H1 (cell line): ENCODE measurements at regions not wholly inside any gene's neighbourhood (a gene's known extent, or its start where the extent isn't known, plus 50 kb on each side); places are given as distances from the start of the nearest gene placed in this dataset.

ENCODE experiments used
- CTCF ChIA-PET: fragments of 300-600 bp; sonication (Branson Sonifier 250); formaldehyde crosslinking; loops from one replicate; lab custom pipeline; 2021; ENCODE audit not compliant: partially characterized antibody; lab: Charles Lee
- POLR2A ChIA-PET: fragments of 300-600 bp; sonication (Branson Sonifier 250); formaldehyde crosslinking; loops from one replicate; lab custom pipeline; 2021; ENCODE audit warnings: inconsistent platforms; ENCODE audit not compliant: partially characterized antibody; lab: Charles Lee
- DNase-seq, 2 experiments: peaks; one replicate each; pipeline versions ENCODE4 v3.0.0 to v3.0.0-alpha.2; 2010 to 2022; ENCODE audit warnings: low spot score in 2 of 2, low read depth in 1 of 2, mixed read lengths in 1 of 2
- FAIRE-seq: peaks from 2 replicates; lab custom pipeline; 2011; peaks lifted over from hg19 to GRCh38; lab: Jason Lieb, UNC
- H2AFZ ChIP-seq: 2 replicates; pipeline ENCODE4 v1.8.1; 2012; ENCODE audit warnings: low read length, inconsistent platforms
- H2AK5ac ChIP-seq: 2 replicates; pipeline ENCODE4 v1.6.1; 2013; ENCODE audit warnings: low read depth, low read length
- H2BK120ac ChIP-seq: replicated peaks from 2 replicates; pipeline ENCODE3; 2013; ENCODE audit warnings: low read depth, low read length, inconsistent platforms
- H2BK12ac ChIP-seq: 2 replicates; pipeline ENCODE4 v1.6.1; 2013; ENCODE audit warnings: low read depth, low read length
- H2BK15ac ChIP-seq: 2 replicates; pipeline ENCODE4 v1.6.1; 2013; ENCODE audit warnings: low read length
- H2BK20ac ChIP-seq: 2 replicates; pipeline ENCODE4 v1.6.1; 2013; ENCODE audit warnings: low read length
- H2BK5ac ChIP-seq: 2 replicates; pipeline ENCODE4 v1.6.1; 2013; ENCODE audit warnings: low read depth, low read length
- H3K14ac ChIP-seq: 2 replicates; pipeline ENCODE4 v1.6.1; 2013; ENCODE audit warnings: inconsistent platforms; ENCODE audit not compliant: insufficient read length
- H3K18ac ChIP-seq: 2 replicates; pipeline ENCODE4 v1.6.1; 2013; ENCODE audit warnings: low read length; ENCODE audit errors: extremely low read depth
- H3K23ac ChIP-seq: 2 replicates; pipeline ENCODE4 v1.6.1; 2013; ENCODE audit warnings: inconsistent platforms; ENCODE audit not compliant: insufficient read length
- H3K23me2 ChIP-seq: 2 replicates; pipeline ENCODE4 v1.6.1; 2013; ENCODE audit warnings: low read depth, low read length
- H3K27ac ChIP-seq: 2 replicates; pipeline ENCODE4 v1.6.1; 2011; ENCODE audit warnings: low read depth, low read length, inconsistent platforms
- H3K27me3 ChIP-seq, 4 experiments: replicated peaks in 1 of 4; 1 replicate in 1 of 4; 2 replicates in 3 of 4; pipeline versions ENCODE4 v1.6.1 to v1.8.1; 2011 to 2013; ENCODE audit warnings: low read length in 3 of 4, mild to moderate bottlenecking in 3 of 4, inconsistent platforms in 2 of 4, mixed read lengths in 2 of 4, moderate library complexity in 1 of 4; ENCODE audit not compliant: control insufficient read depth in 3 of 4, insufficient read depth in 3 of 4; ENCODE audit errors: extremely low read depth in 1 of 4
- H3K36me3 ChIP-seq, 4 experiments: 2 replicates each; pipeline versions ENCODE4 v1.6.1 to v1.8.1; 2011 to 2013; ENCODE audit warnings: mild to moderate bottlenecking in 4 of 4, low read length in 3 of 4, moderate library complexity in 2 of 4, control low read depth in 1 of 4, inconsistent platforms in 1 of 4; ENCODE audit not compliant: insufficient read depth in 4 of 4, control insufficient read depth in 2 of 4
- H3K4ac ChIP-seq: replicated peaks from 2 replicates; pipeline ENCODE3; 2013; ENCODE audit warnings: low read length, low read depth, mixed read lengths, inconsistent platforms; ENCODE audit not compliant: insufficient read length
- H3K4me1 ChIP-seq, 4 experiments: replicated peaks in 1 of 4; 1 replicate in 1 of 4; 2 replicates in 3 of 4; pipeline versions ENCODE4 v1.6.1 to v1.8.1; 2011 to 2013; ENCODE audit warnings: low read length in 3 of 4, inconsistent platforms in 2 of 4, mixed read lengths in 1 of 4; ENCODE audit not compliant: insufficient read depth in 4 of 4, control insufficient read depth in 3 of 4
- H3K4me2 ChIP-seq, 2 experiments: 2 replicates each; pipeline versions ENCODE4 v1.6.1 to v1.8.1; 2011 to 2013; ENCODE audit warnings: low read depth in 2 of 2, low read length in 2 of 2, control low read depth in 1 of 2, inconsistent platforms in 1 of 2, mild to moderate bottlenecking in 1 of 2; ENCODE audit not compliant: insufficient read depth in 1 of 2
- H3K4me3 ChIP-seq, 4 experiments: fragments of 200-600, 300-600 bp in 1 of 4; sonication (generic), shearing (Covaris generic), sonication (Bioruptor Twin) in 1 of 4; 2 replicates each; pipeline versions ENCODE4 v1.5.1 to v1.8.1; 2011 to 2016; ENCODE audit warnings: low read length in 4 of 4, low read depth in 3 of 4, control low read depth in 2 of 4, inconsistent platforms in 2 of 4, mild to moderate bottlenecking in 2 of 4, mixed read lengths in 1 of 4, moderate library complexity in 1 of 4; ENCODE audit not compliant: insufficient read depth in 2 of 4; ENCODE audit errors: extremely low read depth in 1 of 4
- H3K56ac ChIP-seq: replicated peaks from 2 replicates; pipeline ENCODE3; 2013; ENCODE audit warnings: low read depth, mild to moderate bottlenecking, mixed read lengths, low read length, inconsistent platforms; ENCODE audit not compliant: insufficient read length
- H3K79me1 ChIP-seq: 2 replicates; pipeline ENCODE4 v1.6.1; 2013; ENCODE audit warnings: low read depth, low read length, control low read depth
- H3K79me2 ChIP-seq, 2 experiments: 2 replicates each; pipeline versions ENCODE4 v1.6.1 to v1.8.1; 2012 to 2013; ENCODE audit warnings: low read length in 2 of 2, mild to moderate bottlenecking in 2 of 2, inconsistent platforms in 1 of 2; ENCODE audit not compliant: insufficient read depth in 2 of 2, control insufficient read depth in 1 of 2
- H3K9ac ChIP-seq, 4 experiments: replicated peaks in 1 of 4; 1 replicate in 1 of 4; 2 replicates in 3 of 4; pipeline versions ENCODE4 v1.6.1 to v1.8.1; 2011 to 2013; ENCODE audit warnings: low read depth in 3 of 4, low read length in 3 of 4, control low read depth in 2 of 4, mild to moderate bottlenecking in 2 of 4, moderate library complexity in 2 of 4, inconsistent platforms in 1 of 4; ENCODE audit errors: extremely low read depth in 1 of 4
- H3K9me3 ChIP-seq, 2 experiments: 2 replicates each; pipeline versions ENCODE4 v1.6.1 to v1.8.1; 2012 to 2013; ENCODE audit warnings: mild to moderate bottlenecking in 2 of 2, moderate library complexity in 2 of 2, control low read depth in 1 of 2, inconsistent platforms in 1 of 2, low read depth in 1 of 2, low read length in 1 of 2, mixed read lengths in 1 of 2; ENCODE audit not compliant: insufficient read depth in 2 of 2
- H4K20me1 ChIP-seq, 2 experiments: replicated peaks in 1 of 2; 2 replicates each; pipeline versions ENCODE3 to v1.8.1; 2011 to 2013; ENCODE audit warnings: inconsistent platforms in 2 of 2, low read length in 2 of 2, mild to moderate bottlenecking in 1 of 2; ENCODE audit not compliant: insufficient read depth in 2 of 2, control insufficient read depth in 1 of 2
- H4K5ac ChIP-seq: 2 replicates; pipeline ENCODE4 v1.6.1; 2013; ENCODE audit warnings: low read length, low read depth, mixed read lengths, inconsistent platforms; ENCODE audit not compliant: insufficient read length
- H4K8ac ChIP-seq: 2 replicates; pipeline ENCODE4 v1.8.0; 2013; ENCODE audit warnings: mild to moderate bottlenecking, moderate library complexity, low read length, inconsistent platforms; ENCODE audit not compliant: insufficient read depth; ENCODE audit errors: extremely low read depth
- H4K91ac ChIP-seq: replicated peaks from 2 replicates; pipeline ENCODE3; 2013; ENCODE audit warnings: low read length, mixed read lengths, inconsistent platforms; ENCODE audit not compliant: insufficient read length
- BACH1 ChIP-seq: IDR thresholded peaks from 2 replicates; pipeline ENCODE4 v1.6.1; 2012; ENCODE audit warnings: low read length, improper control_type of control experiment
- BRCA1 ChIP-seq: IDR thresholded peaks from 2 replicates; pipeline ENCODE4 v1.6.1; 2012; ENCODE audit warnings: low read depth, low read length, improper control_type of control experiment
- CEBPB ChIP-seq: IDR thresholded peaks from 2 replicates; pipeline ENCODE4 v1.6.1; 2012; ENCODE audit warnings: low read depth, low read length
- POLR2A ChIP-seq, 2 experiments: IDR thresholded peaks; 1 replicate in 1 of 2; 2 replicates in 1 of 2; pipeline ENCODE4 v1.6.1; 2011; ENCODE audit warnings: low read depth in 2 of 2, low read length in 2 of 2, mild to moderate bottlenecking in 2 of 2; ENCODE audit errors: control extremely low read depth in 1 of 2
- RAD21 ChIP-seq, 2 experiments: IDR thresholded peaks in 1 of 2; conservative IDR thresholded peaks in 1 of 2; 2 replicates each; pipeline ENCODE4 v1.6.1; 2011; ENCODE audit warnings: low read depth in 2 of 2, low read length in 2 of 2, improper control_type of control experiment in 1 of 2, inconsistent platforms in 1 of 2, mild to moderate bottlenecking in 1 of 2, moderate library complexity in 1 of 2
- RXRA ChIP-seq: IDR thresholded peaks from 2 replicates; pipeline ENCODE4 v1.6.1; 2011; ENCODE audit warnings: low read depth, mild to moderate bottlenecking, low read length, moderate library complexity; ENCODE audit not compliant: insufficient read depth
- TAF1 ChIP-seq: IDR thresholded peaks from 2 replicates; pipeline ENCODE4 v1.6.1; 2011; ENCODE audit warnings: mild to moderate bottlenecking, low read depth, low read length
- WGBS, 2 experiments: shearing (Covaris generic) in 1 of 2; methylation state at CpG; one replicate each; pipeline versions ENCODE4 v1.1.6 to v1.1.7; 2013 to 2015; ENCODE audit warnings: low lambda C conversion rate in 2 of 2, mixed read lengths in 2 of 2, inconsistent platforms in 1 of 2, low coverage in 1 of 2, missing lambda C conversion rate in 1 of 2; ENCODE audit not compliant: insufficient replicate concordance in 2 of 2, insufficient coverage in 1 of 2, insufficient read length in 1 of 2; ENCODE audit errors: extremely low coverage in 1 of 2, missing lambda C conversion rate in 1 of 2; 5-methylcytosine and 5-hydroxymethylcytosine counted together
- TF ChIP-seq, protein P1 (sequence below): IDR thresholded peaks from 2 replicates; pipeline ENCODE4 v1.6.1; 2011; ENCODE audit warnings: low read depth, mild to moderate bottlenecking, low read length; ENCODE audit not compliant: insufficient read depth
- TF ChIP-seq, protein P2 (sequence below), 3 experiments: IDR thresholded peaks; 1 replicate in 2 of 3; 2 replicates in 1 of 3; pipeline versions ENCODE4 v1.5.1 to v1.6.1; 2011; ENCODE audit warnings: low read length in 3 of 3, mild to moderate bottlenecking in 3 of 3, inconsistent platforms in 2 of 3, low read depth in 1 of 3, moderate library complexity in 1 of 3; ENCODE audit not compliant: insufficient read depth in 1 of 3; ENCODE audit errors: control extremely low read depth in 1 of 3

DNA sequence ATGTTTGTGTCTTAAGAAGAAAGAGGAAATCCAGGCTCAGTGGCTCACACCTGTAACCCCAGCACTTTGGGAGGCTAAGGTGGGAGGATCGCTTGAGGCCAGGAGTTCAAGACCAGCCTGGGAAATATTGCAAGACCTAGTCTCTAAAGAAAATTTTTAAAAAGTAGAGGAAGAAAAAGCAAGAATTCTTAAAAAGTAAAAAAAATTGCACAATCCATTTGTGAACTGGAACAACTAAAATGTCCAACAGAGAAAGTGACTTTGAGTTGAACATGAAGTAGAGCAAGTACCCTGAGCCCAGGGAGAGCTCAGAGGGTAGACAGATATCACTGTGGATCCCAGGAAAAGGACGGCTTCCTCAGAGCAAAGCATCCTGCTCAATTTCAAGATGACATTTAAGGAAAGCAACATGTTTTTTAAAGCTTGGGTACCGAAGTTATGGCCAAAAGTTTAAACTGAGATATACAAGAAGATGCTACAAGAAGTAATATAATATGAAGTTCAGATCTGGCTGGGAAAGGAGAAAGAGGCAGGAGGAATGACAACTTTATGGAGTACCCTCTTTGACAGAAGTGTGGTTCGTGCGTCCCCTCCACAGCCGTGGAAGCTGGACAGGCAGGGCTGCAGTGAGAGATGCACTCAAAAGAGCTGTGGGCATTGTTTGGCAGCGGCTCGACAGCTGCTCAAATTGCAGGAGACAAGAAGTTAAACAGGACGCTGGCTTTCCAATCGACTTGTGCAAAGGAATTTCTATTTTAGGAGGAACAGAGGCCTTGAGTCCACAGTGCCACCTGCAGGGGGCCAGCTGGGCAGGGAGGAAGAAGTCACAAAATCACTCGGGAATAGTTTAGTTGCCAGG is 201.3 kb downstream of the JCAD start:
- no peak overlapping the region for H3K4ac ChIP-seq
- peaks cover 0 to 2% (median 0%) of the 10 kb centered on the region in 4 experiments; a peak in 1 of 7 replicates for H3K4me1 ChIP-seq
- no peak overlapping the region for H2BK15ac ChIP-seq
- H2BK120ac ChIP-seq: no peak overlapping the region
- ChIA-PET CTCF (interaction anchor here (0.6 to 1.9 kb wide), 11 partner anchors 9 to 277 kb away, joined by 3 to 7 read pairs (median 3); no protein-coding TSS in a partner anchor), POLR2A (interaction anchor here (0.5 kb wide), 1 partner anchor 38 kb away, joined by 3 read pairs; no protein-coding TSS in a partner anchor)
- no peaks in the 10 kb centered on the region for H3K23me2 ChIP-seq
- no peak overlapping the region for H3K14ac ChIP-seq
- H3K23ac ChIP-seq: no peak overlapping the region
- H2BK20ac ChIP-seq: no peak overlapping the region
- H4K20me1 ChIP-seq: no peaks in the 10 kb centered on the region
- peak; percentile 25 to 54 for DNase-seq
- no peaks in the 10 kb centered on the region for H3K9me3 ChIP-seq
- H3K36me3 ChIP-seq: no peaks in the 10 kb centered on the region
- H3K27ac ChIP-seq: no peak overlapping the region
- no peaks in the 10 kb centered on the region for H3K79me1 ChIP-seq
- H3K56ac ChIP-seq: no peak overlapping the region
- H3K4me3 ChIP-seq: no peak overlapping the region
- H3K9ac ChIP-seq: no peak overlapping the region
- no peak overlapping the region for H2BK5ac ChIP-seq
- no peaks in the 10 kb centered on the region for H3K27me3 ChIP-seq
- no peak overlapping the region for H4K8ac ChIP-seq
- no peaks in the 10 kb centered on the region for H3K79me2 ChIP-seq
- peak; percentile 7 for FAIRE-seq
- H4K91ac ChIP-seq: no peak overlapping the region
- no peak overlapping the region for H2BK12ac ChIP-seq
- H2AK5ac ChIP-seq: no peak overlapping the region
- H4K5ac ChIP-seq: no peak overlapping the region
- H3K4me2 ChIP-seq: no peak overlapping the region
- H3K18ac ChIP-seq: no peak overlapping the region
- peak overlapping the region; percentile 14; the same call in 1 of the 2 replicates for H2AFZ ChIP-seq
- 69% methylated on average over 11 of the region's 11 CpGs; no CpG with 5 or more reads in 1 of the 2 experiments for WGBS, 2 experiments
- TF ChIP-seq TAF1: no peak
- TF ChIP-seq RXRA: no peak
- TF ChIP-seq, protein P1, sequence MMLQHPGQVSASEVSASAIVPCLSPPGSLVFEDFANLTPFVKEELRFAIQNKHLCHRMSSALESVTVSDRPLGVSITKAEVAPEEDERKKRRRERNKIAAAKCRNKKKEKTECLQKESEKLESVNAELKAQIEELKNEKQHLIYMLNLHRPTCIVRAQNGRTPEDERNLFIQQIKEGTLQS: no peak
- TF ChIP-seq CEBPB: no peak
- TF ChIP-seq, protein P2, sequence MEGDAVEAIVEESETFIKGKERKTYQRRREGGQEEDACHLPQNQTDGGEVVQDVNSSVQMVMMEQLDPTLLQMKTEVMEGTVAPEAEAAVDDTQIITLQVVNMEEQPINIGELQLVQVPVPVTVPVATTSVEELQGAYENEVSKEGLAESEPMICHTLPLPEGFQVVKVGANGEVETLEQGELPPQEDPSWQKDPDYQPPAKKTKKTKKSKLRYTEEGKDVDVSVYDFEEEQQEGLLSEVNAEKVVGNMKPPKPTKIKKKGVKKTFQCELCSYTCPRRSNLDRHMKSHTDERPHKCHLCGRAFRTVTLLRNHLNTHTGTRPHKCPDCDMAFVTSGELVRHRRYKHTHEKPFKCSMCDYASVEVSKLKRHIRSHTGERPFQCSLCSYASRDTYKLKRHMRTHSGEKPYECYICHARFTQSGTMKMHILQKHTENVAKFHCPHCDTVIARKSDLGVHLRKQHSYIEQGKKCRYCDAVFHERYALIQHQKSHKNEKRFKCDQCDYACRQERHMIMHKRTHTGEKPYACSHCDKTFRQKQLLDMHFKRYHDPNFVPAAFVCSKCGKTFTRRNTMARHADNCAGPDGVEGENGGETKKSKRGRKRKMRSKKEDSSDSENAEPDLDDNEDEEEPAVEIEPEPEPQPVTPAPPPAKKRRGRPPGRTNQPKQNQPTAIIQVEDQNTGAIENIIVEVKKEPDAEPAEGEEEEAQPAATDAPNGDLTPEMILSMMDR (IDR thresholded peaks at IDR 0.05; ENCODE audit: control extremely low read depth in 1 of 3, insufficient read depth in 1 of 3, low read depth in 1 of 3, low read length in 3 of 3): peak; percentile 24 to 42 (median 40)
- no peak for TF ChIP-seq BACH1
- peak; percentile 44 to 58 for TF ChIP-seq RAD21 (IDR thresholded peaks at IDR 0.05 in 1 of 2, conservative IDR thresholded peaks at IDR 0.05 in 1 of 2; ENCODE audit: low read depth in 2 of 2, low read length in 2 of 2)
- TF ChIP-seq POLR2A (IDR thresholded peaks at IDR 0.05; ENCODE audit: control extremely low read depth in 1 of 2, low read depth in 2 of 2, low read length in 2 of 2): no peak
- TF ChIP-seq BRCA1: no peak
